Neural progenitor cell (in vitro differentiated cells): ENCODE measurements at regions not wholly inside any gene's neighbourhood (a gene's known extent, or its start where the extent isn't known, plus 50 kb on each side); places are given as distances from the start of the nearest gene placed in this dataset.

Experiments used
- CTCF ChIP-seq: fragments of 200-600 bp; sonication (generic); IDR thresholded peaks from 2 replicates; pipeline ENCODE4 v1.5.1; 2017; ENCODE audit warnings: antibody characterized with exemption, mild to moderate bottlenecking
- EZH2 ChIP-seq: fragments of 200-600 bp; sonication (generic); IDR thresholded peaks from 2 replicates; pipeline ENCODE4 v1.6.1; 2017; ENCODE audit warnings: antibody characterized with exemption, mild to moderate bottlenecking, moderate library complexity
- EZH2phosphoT487 ChIP-seq: fragments of 200-600 bp; sonication (generic); IDR thresholded peaks from 2 replicates; pipeline ENCODE4 v1.6.1; 2017; ENCODE audit warnings: antibody characterized with exemption

DNA sequence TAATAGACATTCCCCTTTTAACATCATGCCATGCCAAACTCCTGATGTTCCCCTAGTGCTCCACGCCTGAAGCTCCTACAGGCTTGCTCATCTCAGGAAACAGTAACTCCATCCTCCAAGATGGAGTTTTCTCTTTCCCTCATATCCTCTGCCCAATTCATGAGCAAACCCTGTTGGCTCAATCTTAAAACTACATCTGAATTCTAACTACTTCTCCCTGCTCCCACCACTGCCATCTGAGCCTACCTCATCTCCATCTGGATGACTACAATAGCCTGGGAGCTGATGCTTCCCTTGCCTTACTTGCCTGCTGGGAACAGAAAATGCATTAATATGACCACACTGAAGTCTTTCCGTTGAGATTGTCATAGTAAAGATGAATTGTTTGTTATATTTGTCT is 271.7 kb upstream of the MKLN1 start:
- TF ChIP-seq CTCF, result no peak
- TF ChIP-seq EZH2, result no peak
- TF ChIP-seq EZH2phosphoT487, result no peak
